GM18505 (cell line): ENCODE measurements at regions not wholly inside any gene's neighbourhood (a gene's known extent, or its start where the extent isn't known, plus 50 kb on each side); places are given as distances from the start of the nearest gene placed in this dataset.
"Not testable (repeated sequence)": the region's sequence is repeated elsewhere in the genome, so short reads cannot be mapped to it uniquely, and the experiment has no call there.

Experiments used
- ATAC-seq: cut with Tn5 transposase; IDR thresholded peaks from one replicate; pipeline ENCODE4 v1.9.1; 2021; ENCODE audit not compliant: unreplicated experiment
- POLR2A ChIP-seq: IDR thresholded peaks from 4 replicates; pipeline ENCODE4 v1.6.1; 2011; ENCODE audit warnings: borderline replicate concordance; ENCODE audit not compliant: insufficient read depth, insufficient read length; ENCODE audit errors: extremely low read depth

GRCh38 chr13:31517599-31517998 is 221.7 kb upstream of the RXFP2 start:
- TF ChIP-seq POLR2A: no peak
- ATAC-seq: no peak

DNA sequence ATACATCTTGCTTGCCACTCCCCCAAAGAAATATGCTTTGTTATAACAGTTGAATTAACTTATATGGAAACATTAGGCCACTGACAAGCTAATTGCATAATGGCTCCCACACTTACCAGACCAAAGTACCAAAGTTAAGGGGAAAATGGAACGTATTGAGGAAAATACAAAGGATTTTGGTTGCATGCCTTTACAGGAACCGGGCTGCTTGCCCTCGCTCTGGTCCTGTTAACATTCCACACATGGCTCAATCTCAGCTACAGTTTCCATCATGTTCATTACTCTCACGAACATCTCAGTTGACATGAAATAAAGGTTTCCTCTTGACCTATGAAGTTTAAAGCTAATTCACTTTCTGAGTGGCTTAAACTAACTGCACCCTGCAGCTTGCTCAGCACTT is 220.7 kb upstream of the RXFP2 start:
- TF ChIP-seq POLR2A: no peak
- ATAC-seq: no peak

GRCh38 chr13:31521435-31521834 is 217.9 kb upstream of the RXFP2 start:
- TF ChIP-seq POLR2A: no peak
- ATAC-seq: no peak

DNA sequence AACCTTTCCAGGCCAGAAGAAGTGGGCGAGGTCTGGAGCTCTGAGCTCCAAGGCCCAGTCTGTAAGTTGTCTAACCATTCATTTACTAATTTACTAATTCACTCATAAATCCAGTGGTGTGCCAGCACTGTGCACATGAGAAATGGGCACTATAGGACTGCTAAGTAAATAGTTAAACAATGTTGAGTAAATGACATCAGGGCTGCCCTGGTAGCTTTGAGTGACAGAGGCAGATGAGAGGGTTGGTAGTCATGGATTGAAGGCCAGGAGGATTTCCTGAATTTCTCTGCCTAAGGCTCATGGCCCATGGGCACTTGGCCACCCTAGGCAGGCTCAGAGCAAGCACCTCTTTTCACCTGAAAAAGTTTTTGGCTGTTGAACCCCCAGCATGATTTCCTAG is 216.9 kb upstream of the RXFP2 start:
- no peak for TF ChIP-seq POLR2A
- ATAC-seq: no peak

GRCh38 chr13:31528176-31528575 is 211.2 kb upstream of the RXFP2 start:
- TF ChIP-seq POLR2A: no peak
- ATAC-seq: no peak

DNA sequence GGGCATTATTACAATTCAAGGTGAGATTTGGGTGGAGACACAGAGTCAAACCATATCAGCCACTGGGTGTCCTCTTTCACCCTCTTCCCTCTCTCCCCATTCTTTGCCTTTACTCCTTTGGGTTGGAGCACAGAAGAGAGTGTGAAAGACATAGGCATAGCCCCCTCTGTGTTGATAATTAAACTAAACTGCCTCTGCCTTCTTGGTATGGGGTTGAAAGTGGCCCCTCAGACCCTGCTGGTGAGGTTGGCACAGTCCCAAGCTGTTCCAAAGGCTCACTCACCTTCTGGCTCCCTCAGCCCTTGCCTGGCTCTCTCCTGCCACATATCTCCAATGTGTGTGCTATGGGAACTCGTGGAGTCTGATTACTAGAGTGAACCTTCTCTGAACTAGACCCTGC is 210.6 kb upstream of the RXFP2 start:
- no peak for ATAC-seq
- TF ChIP-seq POLR2A: no peak

- no peak for ATAC-seq
- TF ChIP-seq POLR2A: no peak
These were observed 208.4 kb upstream of the RXFP2 start for GRCh38 chr13:31530922-31531321.

DNA sequence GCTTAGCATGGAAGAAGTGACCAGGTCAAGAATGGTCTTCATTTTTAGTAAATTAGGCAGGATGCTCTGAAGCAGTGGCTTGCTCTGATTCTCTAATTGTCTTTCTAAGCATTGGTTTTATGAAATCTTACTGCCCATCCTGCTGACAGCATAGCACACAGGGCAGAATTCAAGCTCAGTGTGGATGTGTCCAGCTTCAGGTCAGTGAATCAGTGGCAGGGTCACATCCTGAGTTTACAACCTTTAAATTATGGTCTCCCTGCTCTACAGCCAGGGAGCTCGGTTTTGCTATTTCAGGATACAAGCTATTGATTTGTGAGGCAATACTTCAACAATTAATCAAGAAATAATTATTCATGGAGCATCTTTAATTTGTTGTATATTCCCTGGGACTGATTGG is 202.3 kb upstream of the RXFP2 start:
- no peak for TF ChIP-seq POLR2A
- no peak for ATAC-seq

DNA sequence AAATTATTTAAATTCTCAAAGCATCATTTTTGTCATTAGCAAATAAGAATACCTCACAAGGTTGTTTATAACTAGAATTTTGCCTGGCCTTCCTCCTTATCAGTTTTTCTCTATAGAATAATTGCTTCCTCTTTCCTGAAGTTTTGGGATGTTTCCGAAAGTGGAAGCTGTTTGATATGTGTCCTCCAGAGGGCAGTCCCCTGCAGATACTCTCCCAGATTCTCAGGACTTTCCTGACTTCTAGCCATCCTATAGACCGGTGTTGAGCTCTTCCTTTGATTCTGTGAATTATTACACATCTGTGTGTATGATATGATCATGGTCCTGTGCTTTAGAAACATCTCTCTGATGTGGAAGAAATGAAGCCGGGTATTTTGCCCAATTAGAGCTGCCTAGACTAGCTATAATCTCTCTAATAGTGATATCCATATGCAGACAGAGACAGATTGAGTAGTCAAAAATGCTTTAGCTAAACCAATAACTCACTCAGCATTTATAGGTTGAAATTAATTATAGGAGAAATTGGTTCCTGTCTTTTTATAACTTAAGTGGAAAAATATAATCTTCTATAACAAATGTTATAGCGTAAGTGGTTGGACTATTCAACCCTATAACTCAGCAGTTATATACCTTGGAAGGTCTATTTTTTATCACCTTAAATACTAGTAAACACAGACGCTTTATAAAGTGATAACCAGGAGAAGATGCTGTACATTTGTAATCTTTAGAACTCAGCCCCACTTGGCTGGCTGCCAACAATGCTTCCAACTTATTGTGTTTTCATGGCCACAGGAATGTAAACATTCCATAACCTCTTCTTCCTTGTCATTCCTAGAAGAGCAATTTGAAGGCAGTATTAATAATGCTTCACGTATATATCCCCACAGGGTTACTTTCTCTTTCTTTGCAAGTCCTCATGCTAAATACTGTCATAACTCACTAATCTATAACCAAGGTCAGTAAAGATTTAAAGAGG is 201.0 kb upstream of the RXFP2 start:
- no peak for ATAC-seq

GRCh38 chr13:31540281-31540680 is 199.0 kb upstream of the RXFP2 start:
- no peak for ATAC-seq
- TF ChIP-seq POLR2A: no peak

More for the DNA sequence above, 201.0 kb upstream of the RXFP2 start:
- no peak for TF ChIP-seq POLR2A

GRCh38 chr13:31543190-31543589 is 196.1 kb upstream of the RXFP2 start:
- ATAC-seq: no peak
- no peak for TF ChIP-seq POLR2A

GRCh38 chr13:31545616-31546015 is 193.7 kb upstream of the RXFP2 start:
- TF ChIP-seq POLR2A: no peak
- ATAC-seq: no peak

DNA sequence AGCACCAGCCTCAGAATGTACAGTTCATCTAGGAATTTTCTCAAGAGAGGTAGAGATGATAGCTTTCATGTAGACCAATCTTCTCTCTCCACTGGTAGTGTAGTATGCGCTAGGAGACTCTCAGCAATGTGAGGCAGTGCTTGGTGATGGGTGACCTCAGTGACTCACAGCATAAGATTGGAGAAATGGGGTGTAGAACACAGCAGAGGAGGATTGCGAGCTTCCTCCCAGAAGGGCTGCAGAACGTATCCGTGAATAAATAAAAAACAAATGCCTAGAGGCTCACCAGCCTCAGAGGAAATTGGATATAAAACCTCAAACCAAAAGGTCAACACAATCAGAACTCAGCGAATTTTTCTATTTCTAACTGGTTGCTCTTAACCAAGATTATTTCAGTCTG is 182.9 kb upstream of the RXFP2 start:
- ATAC-seq: no peak
- no peak for TF ChIP-seq POLR2A

DNA sequence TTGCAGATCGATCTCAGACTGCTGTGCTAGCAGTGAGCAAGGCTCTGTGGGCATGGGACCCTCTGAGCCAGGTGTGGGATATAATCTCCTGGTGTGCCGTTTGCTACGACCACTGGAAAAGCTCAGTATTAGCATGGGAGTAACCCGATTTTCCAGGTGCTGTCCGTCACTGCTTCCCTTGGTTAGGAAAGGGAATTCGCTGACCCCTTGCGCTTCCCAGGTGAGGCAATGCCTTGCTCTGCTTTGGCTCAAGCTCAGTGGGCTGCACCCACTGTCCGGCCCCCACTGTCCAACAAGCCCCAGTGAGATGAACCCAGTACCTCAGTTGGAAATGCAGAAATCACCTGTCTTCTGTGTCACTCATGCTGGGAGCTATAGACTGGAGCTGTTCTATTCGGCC is 155.1 kb upstream of the RXFP2 start:
- not testable (repeated sequence) for ATAC-seq
